Right lobe of liver (tissue), 6 donors: ENCODE measurements at regions not wholly inside any gene's neighbourhood (a gene's known extent, or its start where the extent isn't known, plus 50 kb on each side); places are given as distances from the start of the nearest gene placed in this dataset.

Experiments
- ATAC-seq, 4 donors: fragments of 200-7000 bp; cut with Tn5 transposase; one replicate each; pipeline ENCODE4 v1.9.1; 2020; ENCODE audit warnings: mild to moderate bottlenecking in 4 of 4, moderate library complexity in 4 of 4
- DNase-seq, 3 donors: peaks; one replicate each; pipeline ENCODE4 v3.0.0-alpha.2; 2020
- H3K27ac ChIP-seq, 3 donors: fragments of 200-600 bp; one replicate each; pipeline ENCODE4 v1.8.0; 2022
- H3K27me3 ChIP-seq, 2 donors: fragments of 200-600 bp; one replicate each; pipeline ENCODE4 v1.8.0; 2022
- H3K36me3 ChIP-seq, 4 donors: fragments of 200-600 bp; sonication (generic) in 1 of 4; one replicate each; pipeline versions ENCODE4 v1.5.1 to v1.8.0; 2017 to 2022; ENCODE audit warnings: control low read depth in 1 of 4
- H3K4me1 ChIP-seq, 4 donors: fragments of 200-600 bp; sonication (generic) in 1 of 4; one replicate each; pipeline versions ENCODE4 v1.5.1 to v1.8.0; 2017 to 2022; ENCODE audit warnings: control low read depth in 1 of 4
- H3K4me3 ChIP-seq, 3 donors: fragments of 200-600 bp; one replicate each; pipeline ENCODE4 v1.8.0; 2022
- H3K9me3 ChIP-seq, 4 donors: fragments of 200-600 bp; sonication (generic) in 1 of 4; one replicate each; pipeline versions ENCODE4 v1.5.1 to v1.8.0; 2017 to 2022; ENCODE audit warnings: control low read depth in 1 of 4
- POLR2A ChIP-seq: fragments of 450-650 bp; IDR thresholded peaks from one replicate; pipeline ENCODE4 v1.6.1; 2017; ENCODE audit warnings: antibody characterized with exemption, mild to moderate bottlenecking
- WGBS: methylation state at CpG from one replicate; pipeline ENCODE4 v1.1.6; 2018; ENCODE audit warnings: low coverage, low lambda C conversion rate; ENCODE audit not compliant: insufficient coverage; ENCODE audit errors: missing lambda C conversion rate; 5-methylcytosine and 5-hydroxymethylcytosine counted together
- intact Hi-C, 2 donors: fragments of 100-400 bp; cut with DNase I; formaldehyde crosslinking; loops; one replicate each; pipeline versions ENCODE4 v1.11.2 to v1.14.1; 2022
- TF ChIP-seq, protein P1 (sequence below), 4 donors: fragments of 200-600 bp in 3 of 4; fragments of 450-650 bp in 1 of 4; IDR thresholded peaks; one replicate each; pipeline versions ENCODE4 v1.5.1 to v1.8.0; 2016 to 2022; ENCODE audit warnings: antibody characterized with exemption in 4 of 4, mild to moderate bottlenecking in 2 of 4
- donor health status: DM: no; HTN: yes; CAD: no.
- donor health status: DM: no; HTN: no; CAD: no.
- donor health status: DM: no; HTN: no; CAD: no.
- donor health status: DM: no; HTN: yes; CAD: no.
- donor health status: DM: no; HTN: yes; CAD: no.

DNA sequence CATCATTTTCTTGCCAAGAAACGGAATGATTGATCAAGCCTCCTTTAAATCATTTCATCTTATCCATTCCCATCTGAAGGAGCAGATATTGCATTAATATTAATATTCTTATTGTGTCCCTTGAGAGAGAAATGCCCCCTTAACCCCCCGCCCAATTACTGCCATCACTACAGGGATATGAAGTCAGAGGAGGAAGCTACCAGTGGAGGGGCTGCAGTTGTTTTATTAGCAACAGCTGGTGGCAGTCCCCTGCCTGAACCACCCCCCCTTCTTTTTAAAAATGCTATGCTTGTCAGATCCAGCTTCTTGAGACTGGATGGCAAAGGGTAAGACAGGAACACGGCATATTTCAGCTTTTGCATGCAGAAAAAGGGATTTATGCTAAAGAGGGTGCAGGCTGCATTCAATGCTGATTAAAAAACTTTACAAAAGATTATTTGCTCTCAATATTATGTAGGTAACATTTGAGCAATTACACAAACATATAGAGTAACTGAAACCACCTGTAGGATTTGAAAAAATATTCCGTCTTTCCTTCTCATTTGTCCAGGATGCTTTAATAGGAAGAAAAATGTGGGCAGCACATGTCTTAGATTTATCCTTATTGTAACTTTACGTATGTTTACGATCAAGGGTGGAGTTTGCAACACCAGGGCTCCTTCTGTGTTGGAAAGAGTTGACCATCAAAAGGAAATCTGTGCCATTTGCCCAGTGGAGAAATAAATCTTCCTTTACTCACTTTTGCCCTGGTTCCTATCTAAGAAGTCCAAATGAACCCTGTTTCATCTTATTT, 77.7 kb downstream of the ZBTB18 start:
- ATAC-seq: no peak
- DNase-seq: no peak
- no peaks in the 10 kb centered on the region for H3K36me3 ChIP-seq
- H3K27ac ChIP-seq: no peak overlapping the region
- no peaks in the 10 kb centered on the region for H3K27me3 ChIP-seq
- no peaks in the 10 kb centered on the region for H3K4me1 ChIP-seq
- no peak overlapping the region for H3K4me3 ChIP-seq
- H3K9me3 ChIP-seq: no peaks in the 10 kb centered on the region
- 72% methylated on average over 6 of the region's 6 CpGs for WGBS
- no peak for TF ChIP-seq POLR2A
- TF ChIP-seq, protein P1, sequence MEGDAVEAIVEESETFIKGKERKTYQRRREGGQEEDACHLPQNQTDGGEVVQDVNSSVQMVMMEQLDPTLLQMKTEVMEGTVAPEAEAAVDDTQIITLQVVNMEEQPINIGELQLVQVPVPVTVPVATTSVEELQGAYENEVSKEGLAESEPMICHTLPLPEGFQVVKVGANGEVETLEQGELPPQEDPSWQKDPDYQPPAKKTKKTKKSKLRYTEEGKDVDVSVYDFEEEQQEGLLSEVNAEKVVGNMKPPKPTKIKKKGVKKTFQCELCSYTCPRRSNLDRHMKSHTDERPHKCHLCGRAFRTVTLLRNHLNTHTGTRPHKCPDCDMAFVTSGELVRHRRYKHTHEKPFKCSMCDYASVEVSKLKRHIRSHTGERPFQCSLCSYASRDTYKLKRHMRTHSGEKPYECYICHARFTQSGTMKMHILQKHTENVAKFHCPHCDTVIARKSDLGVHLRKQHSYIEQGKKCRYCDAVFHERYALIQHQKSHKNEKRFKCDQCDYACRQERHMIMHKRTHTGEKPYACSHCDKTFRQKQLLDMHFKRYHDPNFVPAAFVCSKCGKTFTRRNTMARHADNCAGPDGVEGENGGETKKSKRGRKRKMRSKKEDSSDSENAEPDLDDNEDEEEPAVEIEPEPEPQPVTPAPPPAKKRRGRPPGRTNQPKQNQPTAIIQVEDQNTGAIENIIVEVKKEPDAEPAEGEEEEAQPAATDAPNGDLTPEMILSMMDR (IDR thresholded peaks at IDR 0.05): no peak
- intact Hi-C loops: no loop called here

DNA sequence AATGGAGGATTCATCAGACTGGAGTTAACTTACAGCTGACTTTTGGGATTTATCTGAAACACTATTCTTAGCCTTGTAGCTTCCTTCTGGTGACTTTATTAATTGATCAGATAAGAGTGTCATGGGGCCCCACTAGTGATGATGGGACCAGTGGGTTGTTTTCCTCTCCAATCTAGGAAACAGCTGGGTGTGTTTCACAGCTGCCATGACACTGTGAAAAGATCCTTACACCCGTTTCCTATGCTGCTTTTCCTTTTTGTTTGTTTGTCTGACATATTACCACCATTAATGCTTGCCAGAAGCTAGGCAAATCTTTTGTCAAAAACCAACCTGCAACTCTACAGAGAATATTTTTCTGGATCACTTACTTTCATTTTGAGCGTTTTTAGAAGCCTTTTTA, 86.2 kb downstream of the ZBTB18 start:
- intact Hi-C loops: no loop called here
- no peaks in the 10 kb centered on the region for H3K4me1 ChIP-seq
- TF ChIP-seq, protein P1 (IDR thresholded peaks at IDR 0.05): no peak
- no peak for TF ChIP-seq POLR2A
- ATAC-seq (no peak), DNase-seq (no peak)
- no peaks in the 10 kb centered on the region for H3K27me3 ChIP-seq
- peaks cover 0 to 3% (median 0%) of the 10 kb centered on the region in 4 donors for H3K9me3 ChIP-seq
- H3K27ac ChIP-seq: no peak overlapping the region
- WGBS: 37% methylated on average over 2 of the region's 2 CpGs
- no peaks in the 10 kb centered on the region for H3K36me3 ChIP-seq
- H3K4me3 ChIP-seq: no peak overlapping the region

DNA sequence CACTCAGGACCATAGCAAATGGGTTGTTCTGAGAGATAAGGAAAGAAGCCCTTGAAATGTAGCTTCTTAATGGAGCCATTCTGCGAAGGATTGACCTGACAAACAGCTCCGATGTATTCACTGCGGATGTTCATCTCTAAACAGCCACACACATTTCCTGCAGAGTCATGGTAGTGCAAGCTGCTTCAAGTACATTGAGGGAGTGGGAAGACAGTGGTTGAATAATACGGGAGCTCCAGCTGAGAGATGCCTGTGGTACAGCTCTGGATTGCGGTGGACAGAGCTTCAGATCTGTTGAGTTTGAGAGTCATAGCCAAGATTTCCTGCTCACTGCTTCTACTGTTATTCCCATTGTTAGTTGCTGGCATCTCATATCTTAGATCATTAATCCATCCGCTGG, 86.6 kb downstream of the ZBTB18 start:
- no peaks in the 10 kb centered on the region for H3K27me3 ChIP-seq
- H3K4me3 ChIP-seq: no peak overlapping the region
- no peak overlapping the region for H3K27ac ChIP-seq
- DNase-seq (no peak), ATAC-seq (no peak)
- peaks cover 0 to 3% (median 0%) of the 10 kb centered on the region in 4 donors for H3K9me3 ChIP-seq
- no peaks in the 10 kb centered on the region for H3K36me3 ChIP-seq
- TF ChIP-seq, protein P1 (IDR thresholded peaks at IDR 0.05): no peak
- TF ChIP-seq POLR2A: no peak
- 85% methylated on average over 4 of the region's 6 CpGs for WGBS
- intact Hi-C loops: no loop called here
- no peaks in the 10 kb centered on the region for H3K4me1 ChIP-seq

DNA sequence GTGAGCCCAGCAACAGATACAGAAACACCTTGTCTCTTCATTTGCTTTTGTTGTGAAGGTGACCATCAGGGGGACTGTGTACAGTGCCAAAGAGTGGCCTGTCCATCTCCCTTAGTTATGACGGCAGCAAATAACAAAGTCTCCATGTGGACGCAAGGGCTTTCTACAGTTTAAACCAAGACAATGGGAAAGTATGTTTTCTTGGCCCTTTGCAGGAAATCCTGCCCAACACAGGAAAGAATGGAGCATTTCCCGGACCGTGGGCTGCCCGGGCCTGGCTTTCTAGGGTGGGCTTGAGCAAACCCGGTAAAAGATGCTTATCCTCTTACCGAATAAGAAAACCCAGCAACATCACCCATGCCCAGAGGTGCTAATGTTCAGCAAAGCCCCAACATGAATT, 87.3 kb downstream of the ZBTB18 start:
- Histone ChIP-seq H3K9me3 (peaks cover 0 to 3% (median 0%) of the 10 kb centered on the region in 4 donors), H3K4me1 (no peaks in the 10 kb centered on the region), H3K27me3 (no peaks in the 10 kb centered on the region), H3K27ac (no peak overlapping the region), H3K36me3 (no peaks in the 10 kb centered on the region), H3K4me3 (no peak overlapping the region)
- 69% methylated on average over 6 of the region's 7 CpGs for WGBS
- DNase-seq (no peak), ATAC-seq (peak in 3 of 4 donors; percentile 33 to 67 (median 56))
- intact Hi-C loops: no loop called here
- TF ChIP-seq, protein P1 (IDR thresholded peaks at IDR 0.05): no peak
- TF ChIP-seq POLR2A: no peak
